ENCODE measurements at regions not wholly inside any gene's neighbourhood (a gene's known extent, or its start where the extent isn't known, plus 50 kb on each side); places are given as distances from the start of the nearest gene placed in this dataset.
"Not testable (repeated sequence)": the region's sequence is repeated elsewhere in the genome, so short reads cannot be mapped to it uniquely, and the experiment has no call there.

DNA sequence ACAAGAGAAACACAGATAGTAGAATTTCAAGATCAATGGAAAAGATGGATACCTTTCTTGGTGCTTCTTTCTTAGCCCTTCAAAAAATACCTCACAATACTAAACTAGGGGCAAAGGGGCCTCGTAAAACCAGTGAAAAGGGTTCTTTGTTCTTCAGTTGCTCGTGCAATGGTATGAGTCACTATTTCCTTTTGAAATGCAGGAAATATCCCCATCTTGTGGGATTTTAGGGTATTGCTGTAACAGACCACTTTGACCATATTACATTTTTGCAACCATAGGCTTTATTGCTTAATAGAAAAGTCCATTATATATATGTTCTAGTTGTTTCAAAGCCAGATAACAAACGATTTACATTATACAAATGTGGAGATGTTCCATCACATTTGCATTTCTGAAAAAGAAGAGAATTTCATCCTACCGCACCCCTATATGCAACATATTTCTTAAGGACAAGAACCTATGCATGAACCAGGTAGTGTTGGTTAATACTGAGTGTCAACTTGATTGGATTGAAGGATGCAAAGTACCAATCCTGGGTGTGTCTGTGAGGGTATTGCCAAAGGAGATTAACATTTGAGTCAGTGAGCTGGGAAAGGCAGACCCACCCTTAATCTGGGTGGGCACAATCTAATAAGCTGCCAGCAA, 88.6 kb upstream of the PKN2 start:
- Histone ChIP-seq H3K9me3 (peaks cover 0 to 48% (median 4%) of the 10 kb centered on the region in 4 donors), H3K4me1 (no peaks in the 10 kb centered on the region), H3K27ac (no peak overlapping the region), H3K4me3 (no peak overlapping the region), H3K36me3 (no peaks in the 10 kb centered on the region), H3K27me3 (no peaks in the 10 kb centered on the region)
- DNase-seq (ENCODE audit: low spot score in 2 of 2) = no peak
- 47 to 54% methylated on average over 4 of the region's 4 CpGs for WGBS, 2 donors
- TF ChIP-seq POLR2A (IDR thresholded peaks at IDR 0.05) = no peak
- TF ChIP-seq, protein P1, sequence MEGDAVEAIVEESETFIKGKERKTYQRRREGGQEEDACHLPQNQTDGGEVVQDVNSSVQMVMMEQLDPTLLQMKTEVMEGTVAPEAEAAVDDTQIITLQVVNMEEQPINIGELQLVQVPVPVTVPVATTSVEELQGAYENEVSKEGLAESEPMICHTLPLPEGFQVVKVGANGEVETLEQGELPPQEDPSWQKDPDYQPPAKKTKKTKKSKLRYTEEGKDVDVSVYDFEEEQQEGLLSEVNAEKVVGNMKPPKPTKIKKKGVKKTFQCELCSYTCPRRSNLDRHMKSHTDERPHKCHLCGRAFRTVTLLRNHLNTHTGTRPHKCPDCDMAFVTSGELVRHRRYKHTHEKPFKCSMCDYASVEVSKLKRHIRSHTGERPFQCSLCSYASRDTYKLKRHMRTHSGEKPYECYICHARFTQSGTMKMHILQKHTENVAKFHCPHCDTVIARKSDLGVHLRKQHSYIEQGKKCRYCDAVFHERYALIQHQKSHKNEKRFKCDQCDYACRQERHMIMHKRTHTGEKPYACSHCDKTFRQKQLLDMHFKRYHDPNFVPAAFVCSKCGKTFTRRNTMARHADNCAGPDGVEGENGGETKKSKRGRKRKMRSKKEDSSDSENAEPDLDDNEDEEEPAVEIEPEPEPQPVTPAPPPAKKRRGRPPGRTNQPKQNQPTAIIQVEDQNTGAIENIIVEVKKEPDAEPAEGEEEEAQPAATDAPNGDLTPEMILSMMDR (IDR thresholded peaks at IDR 0.05) = peak in 1 of 5 experiments; percentile 23

DNA sequence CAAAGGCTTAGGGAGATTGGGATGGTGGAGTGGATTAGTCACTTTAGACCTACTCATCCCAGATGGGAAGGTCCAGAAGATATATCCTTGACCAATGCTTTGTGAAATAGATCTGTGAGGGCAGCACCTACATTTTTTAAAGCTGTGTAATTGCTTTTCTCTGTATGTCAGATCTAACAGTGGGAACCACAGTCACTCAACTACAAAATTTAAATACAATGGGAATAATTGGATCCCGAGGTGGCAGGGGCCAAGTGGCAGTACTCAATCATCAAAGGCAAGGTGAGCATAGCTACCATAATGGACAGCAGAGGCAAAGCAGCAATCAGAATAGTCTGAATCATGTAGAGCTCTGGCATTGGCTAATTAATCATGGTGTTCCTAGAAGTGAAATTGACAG, 86.1 kb upstream of the PKN2 start:
- not testable (repeated sequence) for H3K4me1 ChIP-seq; DNase-seq (ENCODE audit: low spot score in 2 of 2); H3K36me3 ChIP-seq; H3K4me3 ChIP-seq; H3K27me3 ChIP-seq; H3K27ac ChIP-seq
- H3K9me3 ChIP-seq = peaks cover 0 to 35% (median 0%) of the 10 kb centered on the region in 4 donors
- WGBS, 2 donors = 52 to 64% methylated on average over 1 of the region's 1 CpG

DNA sequence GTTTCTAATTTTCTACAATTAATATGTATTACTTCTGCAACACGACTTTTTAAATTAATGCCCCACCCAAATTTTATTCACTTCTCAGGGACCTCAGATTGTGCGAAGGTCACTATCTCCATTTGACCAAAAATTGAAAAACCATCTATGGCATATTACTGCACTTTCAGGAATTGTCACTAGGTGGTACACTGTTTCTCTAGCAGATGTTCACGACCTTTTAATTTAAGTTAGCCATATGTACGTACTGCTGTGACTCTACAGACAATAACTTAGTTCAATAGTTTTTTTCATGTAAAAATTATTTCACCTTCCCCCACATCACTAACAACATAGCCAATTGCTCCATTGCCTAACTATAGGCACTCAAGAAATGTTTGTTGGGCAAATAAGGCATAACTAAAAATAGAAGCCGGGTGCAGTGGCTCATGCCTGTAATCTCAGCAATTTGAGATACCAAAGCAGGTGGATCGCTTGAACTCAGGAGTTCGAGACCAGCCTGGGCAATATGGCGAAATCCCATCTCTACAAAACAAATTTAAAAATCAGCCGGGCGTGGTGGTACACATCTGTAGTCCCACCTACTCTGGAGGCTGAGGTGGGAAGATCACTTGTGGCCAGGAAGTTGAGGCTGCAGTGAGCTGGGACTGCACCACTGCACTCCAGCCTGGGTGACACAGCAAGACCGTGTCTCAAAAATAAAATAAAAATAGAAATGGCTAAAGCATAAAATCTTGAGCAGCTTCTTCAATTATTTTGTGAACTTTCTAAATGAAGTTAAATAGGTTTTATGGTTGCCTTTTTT, 75.7 kb upstream of the PKN2 start:
- H3K27me3 ChIP-seq = no peaks in the 10 kb centered on the region
- no peak overlapping the region for H3K27ac ChIP-seq
- no peak for DNase-seq (ENCODE audit: low spot score in 2 of 2)
- no peaks in the 10 kb centered on the region for H3K9me3 ChIP-seq
- WGBS, 2 donors = 61 to 64% methylated on average over 11 of the region's 11 CpGs
- TF ChIP-seq EP300 (IDR thresholded peaks at IDR 0.05) = no peak
- TF ChIP-seq, protein P1 (IDR thresholded peaks at IDR 0.05) = peak in 3 of 5 experiments; percentile 14 to 29 (median 23)
- H3K4me3 ChIP-seq = no peak overlapping the region
- no peaks in the 10 kb centered on the region for H3K36me3 ChIP-seq
- H3K4me1 ChIP-seq = no peaks in the 10 kb centered on the region

DNA sequence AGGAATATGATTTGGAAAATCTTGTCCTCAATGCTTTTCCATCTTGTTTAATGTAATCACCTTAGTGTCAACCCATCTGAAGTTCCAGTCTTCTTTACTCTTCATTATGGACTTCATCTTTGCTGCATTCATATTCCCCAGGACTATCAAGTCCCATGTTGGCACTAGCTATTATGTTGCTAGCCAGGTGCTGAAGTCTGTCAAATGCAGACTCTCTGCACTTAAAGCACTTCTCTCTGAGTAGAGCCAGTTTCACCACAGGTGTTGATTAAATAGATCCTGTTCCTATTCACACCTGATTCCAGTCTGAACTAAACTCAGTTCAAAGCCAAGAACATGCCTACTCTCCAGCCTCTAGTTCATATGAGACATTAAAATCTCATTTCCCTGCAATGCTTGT, 75.0 kb upstream of the PKN2 start:
- H3K27me3 ChIP-seq = no peaks in the 10 kb centered on the region
- H3K27ac ChIP-seq = no peak overlapping the region
- TF ChIP-seq EP300 (IDR thresholded peaks at IDR 0.05) = no peak
- TF ChIP-seq, protein P1 (IDR thresholded peaks at IDR 0.05) = no peak
- TF ChIP-seq POLR2A (IDR thresholded peaks at IDR 0.05) = no peak
- no peak for DNase-seq (ENCODE audit: low spot score in 2 of 2)
- no peaks in the 10 kb centered on the region for H3K4me1 ChIP-seq
- no peaks in the 10 kb centered on the region for H3K36me3 ChIP-seq
- H3K9me3 ChIP-seq = no peaks in the 10 kb centered on the region
- no peak overlapping the region for H3K4me3 ChIP-seq

DNA sequence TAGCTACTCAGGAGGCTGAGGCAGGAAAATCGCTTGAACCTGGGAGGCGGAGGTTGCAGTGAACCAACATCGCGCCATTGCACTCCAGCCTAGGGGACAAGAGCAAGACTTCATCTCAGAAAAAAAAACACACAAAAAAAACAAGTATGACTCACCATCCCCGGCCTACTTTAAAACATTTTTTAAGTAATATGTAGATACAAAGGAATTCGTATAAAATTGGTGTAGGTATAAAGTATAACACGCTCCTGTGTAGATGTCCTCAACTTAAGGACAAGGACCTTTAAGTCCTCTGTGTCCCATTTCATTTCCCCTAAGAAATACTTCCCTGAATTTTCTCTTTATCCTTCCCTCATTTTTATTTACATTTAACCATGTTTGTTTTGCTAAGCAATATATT, 73.4 kb upstream of the PKN2 start:
- TF ChIP-seq, protein P1 (IDR thresholded peaks at IDR 0.05) = no peak
- TF ChIP-seq POLR2A (IDR thresholded peaks at IDR 0.05) = no peak
- no peak for TF ChIP-seq EP300 (IDR thresholded peaks at IDR 0.05)
- no peak for DNase-seq (ENCODE audit: low spot score in 2 of 2)
- Histone ChIP-seq H3K9me3 (no peaks in the 10 kb centered on the region), H3K4me1 (no peaks in the 10 kb centered on the region), H3K27ac (no peak overlapping the region), H3K27me3 (no peaks in the 10 kb centered on the region), H3K36me3 (no peaks in the 10 kb centered on the region), H3K4me3 (no peak overlapping the region)
- 87 to 89% methylated on average over 7 of the region's 7 CpGs for WGBS, 2 donors
